C4-2B (cell line): ENCODE measurements at regions not wholly inside any gene's neighbourhood (a gene's known extent, or its start where the extent isn't known, plus 50 kb on each side); places are given as distances from the start of the nearest gene placed in this dataset.

Experiments
- CTCF ChIP-seq: fragments of 450-650 bp; conservative IDR thresholded peaks from 2 replicates; pipeline ENCODE4 v1.5.1; 2017; ENCODE audit warnings: mild to moderate bottlenecking
- ZFX ChIP-seq: fragments of 450-650 bp; IDR thresholded peaks from 2 replicates; pipeline ENCODE4 v1.6.1; 2017

- no peak for TF ChIP-seq CTCF
- TF ChIP-seq ZFX = no peak
Observed at GRCh38 chr12:78671295-78671694, 193.3 kb upstream of the SYT1 start.
